Activated CD4-positive, CD25-positive, alpha-beta regulatory T cell treated with anti-CD3 and anti-CD28 coated beads, Interleukin-2, amount 50 U/mL, for 72 hours (primary cell): ENCODE measurements at regions not wholly inside any gene's neighbourhood (a gene's known extent, or its start where the extent isn't known, plus 50 kb on each side); places are given as distances from the start of the nearest gene placed in this dataset.

Experiments
- DNase-seq: peaks from one replicate; pipeline ENCODE4 v3.0.0; 2021

GRCh38 chrX:134173541-134174272 lies 63.3 kb upstream of the CCDC160 start:
- no peak for DNase-seq

- DNase-seq = no peak
Observed at GRCh38 chrX:134174273-134174660, 62.7 kb upstream of the CCDC160 start.

GRCh38 chrX:134174859-134175258 lies 62.1 kb upstream of the CCDC160 start:
- DNase-seq = no peak

GRCh38 chrX:134177527-134177926 lies 59.5 kb upstream of the CCDC160 start:
- no peak for DNase-seq

GRCh38 chrX:134180601-134181274 lies 56.2 kb upstream of the CCDC160 start:
- DNase-seq = no peak

GRCh38 chrX:134181275-134181660 lies 55.7 kb upstream of the CCDC160 start:
- no peak for DNase-seq

GRCh38 chrX:134183665-134184064 lies 53.3 kb upstream of the CCDC160 start:
- DNase-seq = no peak

GRCh38 chrX:134184936-134185335 lies 52.0 kb upstream of the CCDC160 start:
- no peak for DNase-seq

GRCh38 chrX:134186362-134187121 lies 50.4 kb upstream of the CCDC160 start:
- no peak for DNase-seq
